HFF-Myc (cell line): ENCODE measurements at regions not wholly inside any gene's neighbourhood (a gene's known extent, or its start where the extent isn't known, plus 50 kb on each side); places are given as distances from the start of the nearest gene placed in this dataset.

Experiments
- DNase-seq: peaks from one replicate; pipeline ENCODE4 v3.0.0-alpha.2; 2011; ENCODE audit warnings: low read depth; ENCODE audit errors: extremely low read depth
- H3K4me3 ChIP-seq: replicated peaks from 2 replicates; pipeline ENCODE4 v1.5.1; 2011; ENCODE audit warnings: low read depth, mild to moderate bottlenecking, control low read depth, low read length
- CTCF ChIP-seq: IDR thresholded peaks from 2 replicates; pipeline ENCODE4 v1.5.1; 2012; ENCODE audit warnings: mild to moderate bottlenecking, low read depth, low read length, control low read depth; ENCODE audit errors: missing control alignments

- no peak for DNase-seq
- H3K4me3 ChIP-seq = no peak overlapping the region
- no peak for TF ChIP-seq CTCF
Measured at GRCh38 chr4:123813901-123814300, 417.3 kb downstream of the SPRY1 start.

GRCh38 chr4:123816462-123816861, 419.9 kb downstream of the SPRY1 start:
- H3K4me3 ChIP-seq = no peak overlapping the region
- peak; percentile 43 for DNase-seq
- no peak for TF ChIP-seq CTCF

- no peak for DNase-seq
- H3K4me3 ChIP-seq = no peak overlapping the region
- TF ChIP-seq CTCF = no peak
Measured at GRCh38 chr4:123817025-123817688, 420.6 kb downstream of the SPRY1 start.

GRCh38 chr4:123819362-123820035, 422.9 kb downstream of the SPRY1 start:
- TF ChIP-seq CTCF = no peak
- no peak overlapping the region for H3K4me3 ChIP-seq
- no peak for DNase-seq

- no peak for DNase-seq
- no peak for TF ChIP-seq CTCF
- no peak overlapping the region for H3K4me3 ChIP-seq
Measured at GRCh38 chr4:123821861-123822260, 425.3 kb downstream of the SPRY1 start.

- no peak for TF ChIP-seq CTCF
- no peak overlapping the region for H3K4me3 ChIP-seq
- DNase-seq = no peak
Measured at GRCh38 chr4:123822353-123822752, 425.8 kb downstream of the SPRY1 start.

- DNase-seq = no peak
- no peak for TF ChIP-seq CTCF
- no peak overlapping the region for H3K4me3 ChIP-seq
Measured at GRCh38 chr4:123823244-123823643, 426.6 kb downstream of the SPRY1 start.
